ENCODE measurements at regions not wholly inside any gene's neighbourhood (a gene's known extent, or its start where the extent isn't known, plus 50 kb on each side); places are given as distances from the start of the nearest gene placed in this dataset.

DNA sequence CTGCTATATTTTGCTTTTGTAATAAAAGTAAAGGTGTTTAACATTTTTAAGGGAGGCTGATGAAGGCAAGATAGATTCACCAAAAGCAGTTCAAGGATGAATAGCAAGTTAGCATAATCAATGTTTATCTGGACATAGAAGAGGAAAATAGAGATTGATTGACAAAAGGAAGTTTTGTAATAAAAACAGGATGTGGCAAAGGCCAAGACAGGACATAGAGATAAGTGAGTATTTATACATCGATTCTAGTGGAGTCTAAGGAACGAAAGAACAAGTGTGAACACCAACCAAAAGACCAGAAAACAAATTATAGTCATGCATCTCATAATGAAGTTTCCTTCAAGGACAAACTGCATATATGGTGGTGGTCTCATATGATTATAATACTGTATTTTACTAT is 123.8 kb downstream of the CCDC71L start:
- TF ChIP-seq, protein P1, sequence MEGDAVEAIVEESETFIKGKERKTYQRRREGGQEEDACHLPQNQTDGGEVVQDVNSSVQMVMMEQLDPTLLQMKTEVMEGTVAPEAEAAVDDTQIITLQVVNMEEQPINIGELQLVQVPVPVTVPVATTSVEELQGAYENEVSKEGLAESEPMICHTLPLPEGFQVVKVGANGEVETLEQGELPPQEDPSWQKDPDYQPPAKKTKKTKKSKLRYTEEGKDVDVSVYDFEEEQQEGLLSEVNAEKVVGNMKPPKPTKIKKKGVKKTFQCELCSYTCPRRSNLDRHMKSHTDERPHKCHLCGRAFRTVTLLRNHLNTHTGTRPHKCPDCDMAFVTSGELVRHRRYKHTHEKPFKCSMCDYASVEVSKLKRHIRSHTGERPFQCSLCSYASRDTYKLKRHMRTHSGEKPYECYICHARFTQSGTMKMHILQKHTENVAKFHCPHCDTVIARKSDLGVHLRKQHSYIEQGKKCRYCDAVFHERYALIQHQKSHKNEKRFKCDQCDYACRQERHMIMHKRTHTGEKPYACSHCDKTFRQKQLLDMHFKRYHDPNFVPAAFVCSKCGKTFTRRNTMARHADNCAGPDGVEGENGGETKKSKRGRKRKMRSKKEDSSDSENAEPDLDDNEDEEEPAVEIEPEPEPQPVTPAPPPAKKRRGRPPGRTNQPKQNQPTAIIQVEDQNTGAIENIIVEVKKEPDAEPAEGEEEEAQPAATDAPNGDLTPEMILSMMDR (IDR thresholded peaks at IDR 0.05): no peak
- no peak for TF ChIP-seq POLR2A (IDR thresholded peaks at IDR 0.05)

Measured in Peyer's patch (tissue), 4 donors.